Naive thymus-derived CD4-positive, alpha-beta T cell (primary cell): ENCODE measurements at regions not wholly inside any gene's neighbourhood (a gene's known extent, or its start where the extent isn't known, plus 50 kb on each side); places are given as distances from the start of the nearest gene placed in this dataset.

Experiments
- ATAC-seq: fragments of 150-1000 bp; cut with Tn5 transposase; 2 replicates; pipeline ENCODE4 v1.10.0; 2021; ENCODE audit warnings: mild to moderate bottlenecking, moderate library complexity
- CTCF ChIA-PET: fragments of 350-600 bp; sonication (Branson Sonifier 250); formaldehyde crosslinking; loops from one replicate; lab custom pipeline; 2021; ENCODE audit warnings: antibody characterized with exemption; lab: Charles Lee
- POLR2A ChIA-PET: fragments of 350-600 bp; sonication (Branson Sonifier 250); formaldehyde crosslinking; loops from one replicate; lab custom pipeline; 2021; ENCODE audit warnings: antibody characterized with exemption, inconsistent platforms; lab: Charles Lee
- DNase-seq, 9 donors: peaks; one replicate each; pipeline versions ENCODE4 v3.0.0 to v3.0.0-alpha.2; 2020 to 2022; ENCODE audit warnings: mixed read lengths in 1 of 9
- H3K27ac ChIP-seq: one replicate; pipeline ENCODE4 v1.7.0; 2013; ENCODE audit warnings: mild to moderate bottlenecking, low read depth, low read length, moderate library complexity
- H3K27me3 ChIP-seq, 2 donors: one replicate each; pipeline ENCODE4 v1.7.0; 2013; ENCODE audit warnings: low read length in 2 of 2, mild to moderate bottlenecking in 2 of 2, moderate library complexity in 2 of 2; ENCODE audit not compliant: control insufficient read depth in 2 of 2, insufficient read depth in 2 of 2
- H3K36me3 ChIP-seq, 3 experiments: 1 replicate in 2 of 3; 2 replicates in 1 of 3; pipeline ENCODE4 v1.7.0; 2013; ENCODE audit warnings: low read length in 3 of 3, mild to moderate bottlenecking in 3 of 3, moderate library complexity in 1 of 3; ENCODE audit not compliant: insufficient read depth in 3 of 3, control insufficient read depth in 2 of 3
- H3K4me1 ChIP-seq, 2 donors: one replicate each; pipeline ENCODE4 v1.7.0; 2013; ENCODE audit warnings: low read length in 2 of 2, mild to moderate bottlenecking in 2 of 2, moderate library complexity in 1 of 2; ENCODE audit not compliant: control insufficient read depth in 2 of 2, insufficient read depth in 2 of 2
- H3K4me3 ChIP-seq: 2 replicates; pipeline ENCODE4 v1.7.0; 2013; ENCODE audit warnings: mild to moderate bottlenecking, low read length
- H3K9me3 ChIP-seq, 3 experiments: 1 replicate in 2 of 3; 2 replicates in 1 of 3; pipeline ENCODE4 v1.7.0; 2013; ENCODE audit warnings: low read length in 3 of 3; ENCODE audit not compliant: control insufficient read depth in 2 of 3
- H3K27ac Mint-ChIP-seq, 9 donors: one replicate each; pipeline ENCODE4 v1.8.0; 2020 to 2022; ENCODE audit warnings: mixed read lengths in 9 of 9, mild to moderate bottlenecking in 8 of 9, moderate library complexity in 5 of 9, inconsistent platforms in 2 of 9
- H3K27me3 Mint-ChIP-seq, 5 donors: one replicate each; pipeline ENCODE4 v1.8.0; 2021 to 2022; ENCODE audit warnings: mixed read lengths in 5 of 5, mild to moderate bottlenecking in 1 of 5
- H3K36me3 Mint-ChIP-seq, 5 donors: one replicate each; pipeline ENCODE4 v1.8.0; 2020 to 2022; ENCODE audit warnings: mixed read lengths in 5 of 5, mild to moderate bottlenecking in 3 of 5, inconsistent platforms in 1 of 5
- H3K4me1 Mint-ChIP-seq, 7 donors: one replicate each; pipeline ENCODE4 v1.8.0; 2020 to 2022; ENCODE audit warnings: mixed read lengths in 7 of 7, mild to moderate bottlenecking in 3 of 7, inconsistent platforms in 1 of 7
- H3K4me3 Mint-ChIP-seq, 10 donors: one replicate each; pipeline ENCODE4 v1.8.0; 2020 to 2022; ENCODE audit warnings: mild to moderate bottlenecking in 10 of 10, mixed read lengths in 10 of 10, moderate library complexity in 6 of 10, inconsistent platforms in 2 of 10
- H3K9me3 Mint-ChIP-seq, 11 donors: one replicate each; pipeline ENCODE4 v1.8.0; 2020 to 2022; ENCODE audit warnings: mixed read lengths in 11 of 11, mild to moderate bottlenecking in 4 of 11, inconsistent platforms in 1 of 11, moderate library complexity in 1 of 11
- intact Hi-C, 2 donors: fragments of 100-400 bp; cut with micrococcal nuclease; formaldehyde crosslinking; loops; one replicate each; pipeline ENCODE4 v1.15.1; 2023

DNA sequence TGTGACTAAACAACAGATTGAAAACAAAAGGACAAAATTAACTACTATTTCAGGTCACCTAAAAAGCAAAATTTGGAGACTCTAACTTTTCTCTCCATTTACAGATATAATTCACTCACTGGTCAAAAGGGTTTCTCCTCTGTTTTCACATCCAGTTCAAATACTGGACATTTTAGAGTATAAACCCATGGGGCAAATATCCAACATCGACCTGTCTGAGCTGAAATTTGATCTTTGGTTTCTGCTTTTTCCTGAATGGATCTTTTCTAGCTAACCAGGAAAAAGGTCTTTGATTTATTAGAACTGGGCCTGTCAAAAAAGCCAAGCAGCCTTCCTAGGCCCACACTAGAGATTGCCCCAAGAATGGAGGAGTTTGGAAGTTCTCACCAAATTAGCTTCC lies 69.3 kb upstream of the SATB2 start:
- intact Hi-C loops: no loop called here
- no peaks in the 10 kb centered on the region for H3K36me3 Mint-ChIP-seq
- ATAC-seq (no peak), DNase-seq (no peak)
- Histone ChIP-seq H3K27ac (no peak overlapping the region), H3K36me3 (no peaks in the 10 kb centered on the region), H3K4me3 (no peak overlapping the region), H3K9me3 (no peaks in the 10 kb centered on the region), H3K27me3 (no peaks in the 10 kb centered on the region), H3K4me1 (no peaks in the 10 kb centered on the region)
- H3K9me3 Mint-ChIP-seq: peaks cover 0 to 18% (median 4%) of the 10 kb centered on the region in 11 donors
- no peak overlapping the region for H3K4me3 Mint-ChIP-seq
- peaks cover 0 to 15% (median 8%) of the 10 kb centered on the region in 5 donors for H3K27me3 Mint-ChIP-seq
- no peaks in the 10 kb centered on the region for H3K4me1 Mint-ChIP-seq
- no peak overlapping the region for H3K27ac Mint-ChIP-seq
- CTCF ChIA-PET: no interaction called here
- POLR2A ChIA-PET: no interaction called here

DNA sequence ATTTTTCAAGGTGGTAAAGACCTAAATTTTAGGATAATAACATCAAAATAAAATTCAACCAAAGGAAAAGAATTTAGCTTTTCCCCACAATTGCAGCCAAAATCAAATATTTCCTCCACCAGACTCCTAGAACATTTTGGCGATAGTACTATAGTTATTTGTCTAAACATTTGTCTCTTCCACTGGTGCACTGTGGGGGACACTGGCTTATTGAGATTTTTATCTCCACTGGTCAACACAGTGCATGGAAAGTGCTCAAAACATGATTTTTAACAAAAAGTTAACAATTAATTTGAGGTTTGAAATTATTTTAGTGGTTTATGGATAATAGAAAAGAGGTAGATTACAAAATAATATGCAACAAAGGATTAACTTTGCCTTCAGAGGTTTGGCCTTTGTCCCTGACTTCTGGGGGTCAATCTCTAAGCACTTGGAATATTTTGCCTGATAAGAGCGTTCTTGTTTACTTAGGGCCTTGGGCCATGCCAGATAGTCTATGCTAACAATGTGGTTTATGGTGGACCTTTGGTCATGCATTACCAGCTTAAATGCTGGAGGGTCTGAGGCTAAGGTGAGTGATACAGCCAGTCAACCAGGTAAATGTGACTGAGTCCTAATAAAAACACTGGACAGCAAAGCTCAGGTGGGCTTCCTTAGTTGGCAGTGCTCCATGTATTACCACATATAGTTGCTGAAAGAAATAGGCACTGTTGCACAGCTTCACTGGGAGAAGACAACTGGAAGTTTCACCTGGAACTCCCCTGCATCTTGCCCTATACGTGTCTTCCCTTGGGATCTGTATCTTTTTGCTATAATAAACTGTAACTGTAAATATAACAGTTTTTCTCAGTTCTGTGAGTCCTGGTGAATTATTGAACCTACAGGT lies 67.2 kb upstream of the SATB2 start:
- DNase-seq: no peak
- Mint-ChIP-seq H3K36me3 (no peaks in the 10 kb centered on the region), H3K27me3 (peaks cover 0 to 26% (median 12%) of the 10 kb centered on the region in 5 donors), H3K9me3 (peaks cover 0 to 4% (median 0%) of the 10 kb centered on the region in 11 donors), H3K27ac (no peak overlapping the region), H3K4me3 (no peak overlapping the region), H3K4me1 (no peaks in the 10 kb centered on the region)
- Histone ChIP-seq H3K4me1 (no peaks in the 10 kb centered on the region), H3K36me3 (no peaks in the 10 kb centered on the region), H3K27ac (no peak overlapping the region), H3K4me3 (no peak overlapping the region), H3K9me3 (no peaks in the 10 kb centered on the region), H3K27me3 (no peaks in the 10 kb centered on the region)
- intact Hi-C loops: no loop called here
- POLR2A ChIA-PET: no interaction called here
- CTCF ChIA-PET: interaction anchor here (0.6 kb wide), 1 partner anchor 1079 kb away, joined by 4 read pairs; no protein-coding TSS in a partner anchor
- no peak for ATAC-seq

DNA sequence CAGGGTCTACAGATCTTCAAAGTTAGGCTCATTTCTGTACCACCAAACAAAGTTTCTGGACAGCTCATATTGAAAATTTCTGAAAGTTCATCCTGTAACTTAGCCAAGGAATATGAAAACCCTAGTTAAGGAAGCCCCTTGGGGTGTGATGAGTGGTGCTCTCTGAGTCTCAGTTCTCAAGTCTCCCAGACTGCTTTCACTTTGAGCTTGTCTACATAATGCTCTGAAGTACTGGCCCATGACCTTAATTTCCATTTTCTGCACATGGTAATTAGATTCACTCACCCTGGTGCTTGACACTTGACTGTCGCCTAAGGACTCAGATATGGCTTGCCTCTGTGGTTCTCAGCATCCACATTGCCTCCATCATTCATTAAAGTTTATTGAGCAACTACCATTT lies 51.7 kb upstream of the SATB2 start:
- ATAC-seq (no peak), DNase-seq (no peak)
- Histone ChIP-seq H3K4me3 (no peak overlapping the region), H3K27me3 (no peaks in the 10 kb centered on the region), H3K36me3 (no peaks in the 10 kb centered on the region), H3K4me1 (no peaks in the 10 kb centered on the region), H3K27ac (no peak overlapping the region), H3K9me3 (no peaks in the 10 kb centered on the region)
- POLR2A ChIA-PET: no interaction called here
- intact Hi-C loops: no loop called here
- Mint-ChIP-seq H3K27me3 (peaks cover 0 to 18% (median 17%) of the 10 kb centered on the region in 5 donors), H3K4me3 (no peak overlapping the region), H3K4me1 (no peaks in the 10 kb centered on the region), H3K36me3 (no peaks in the 10 kb centered on the region), H3K27ac (no peak overlapping the region), H3K9me3 (peaks cover 0 to 2% (median 0%) of the 10 kb centered on the region in 11 donors)
- CTCF ChIA-PET: no interaction called here
